ENCODE measurements at regions not wholly inside any gene's neighbourhood (a gene's known extent, or its start where the extent isn't known, plus 50 kb on each side); places are given as distances from the start of the nearest gene placed in this dataset.

- TF ChIP-seq CSRNP1 (CRISPR knock-in tag; IDR thresholded peaks at IDR 0.05) = peak; percentile 61; the same call in 1 of the 2 replicates
- peak; percentile 74; the same call in 1 of the 2 replicates for TF ChIP-seq SP5 (CRISPR knock-in tag; IDR thresholded peaks at IDR 0.05; ENCODE audit: borderline replicate concordance, low read depth)
- peak; percentile 59; the same call in 1 of the 2 replicates for TF ChIP-seq HINFP (CRISPR knock-in tag; IDR thresholded peaks at IDR 0.05; ENCODE audit: low read depth)
- no peak for TF ChIP-seq ZNF816 (CRISPR knock-in tag; IDR thresholded peaks at IDR 0.05; ENCODE audit: borderline replicate concordance)
- no peak for TF ChIP-seq RNF219 (CRISPR knock-in tag; IDR thresholded peaks at IDR 0.05)
- peak; percentile 56; the same call in 1 of the 2 replicates for TF ChIP-seq ZNF205 (CRISPR knock-in tag; IDR thresholded peaks at IDR 0.05)
- TF ChIP-seq MAZ (IDR thresholded peaks at IDR 0.05; ENCODE audit: borderline replicate concordance, low read depth, low read length) = peak; percentile 58; the same call in 1 of the 2 replicates
- TF ChIP-seq MAZ (CRISPR knock-in tag; IDR thresholded peaks at IDR 0.05; ENCODE audit: low read depth) = peak; percentile 79; the same call in 1 of the 2 replicates
- TF ChIP-seq ATF7-NPFF (CRISPR knock-in tag; IDR thresholded peaks at IDR 0.05; ENCODE audit: low read depth) = peak; percentile 41; the same call in 1 of the 2 replicates
- TF ChIP-seq KDM5B (CRISPR knock-in tag; IDR thresholded peaks at IDR 0.05; ENCODE audit: borderline replicate concordance) = peak; percentile 85; the same call in 1 of the 2 replicates
- peak; percentile 91 for TF ChIP-seq NCOA2 (CRISPR knock-in tag; IDR thresholded peaks at IDR 0.05)
- 0 out of 2 replicates have a peak, but pooled peaks have one; percentile 10 for TF ChIP-seq ZNF713 (CRISPR knock-in tag; IDR thresholded peaks at IDR 0.05)
- TF ChIP-seq ZNF468 (CRISPR knock-in tag; IDR thresholded peaks at IDR 0.05) = peak; percentile 30; the same call in 1 of the 2 replicates
- TF ChIP-seq HMGA1 (CRISPR knock-in tag; conservative IDR thresholded peaks at IDR 0.05) = no peak
- peak; percentile 30; the same call in 1 of the 2 replicates for TF ChIP-seq CTCF (CRISPR knock-in tag; IDR thresholded peaks at IDR 0.05)
- TF ChIP-seq ZNF138 (CRISPR knock-in tag; IDR thresholded peaks at IDR 0.05; ENCODE audit: low read depth) = 0 out of 2 replicates have a peak, but pooled peaks have one; percentile 8
- peak; percentile 87 for TF ChIP-seq TARDBP (CRISPR knock-in tag; IDR thresholded peaks at IDR 0.05)
- TF ChIP-seq AGO2 (optimal IDR thresholded peaks at IDR 0.05; ENCODE audit: low read depth, low read length) = peak; percentile 48
- peak; percentile 45 for TF ChIP-seq CBFB (CRISPR knock-in tag; IDR thresholded peaks at IDR 0.05)
- peak; percentile 72; the same call in 1 of the 2 replicates for TF ChIP-seq TRAFD1 (CRISPR knock-in tag; IDR thresholded peaks at IDR 0.05; ENCODE audit: borderline replicate concordance)
These were observed 142.8 kb downstream of the VEGFA start (continued) for GRCh38 chr6:43912598-43913371.
